ENCODE measurements at regions not wholly inside any gene's neighbourhood (a gene's known extent, or its start where the extent isn't known, plus 50 kb on each side); places are given as distances from the start of the nearest gene placed in this dataset.

GRCh38 chr3:115518100-115518852 is 105.0 kb upstream of the GAP43 start:
- no peak for TF ChIP-seq CTCF (IDR thresholded peaks at IDR 0.05; ENCODE audit: low read depth, low read length)
- TF ChIP-seq POLR2A (IDR thresholded peaks at IDR 0.05; ENCODE audit: extremely low read depth, insufficient read length) = no peak
